ENCODE measurements at regions not wholly inside any gene's neighbourhood (a gene's known extent, or its start where the extent isn't known, plus 50 kb on each side); places are given as distances from the start of the nearest gene placed in this dataset.

- no peak for DNase-seq
These were observed 112.6 kb downstream of the CDC5L start for GRCh38 chr6:44500074-44500473.

GRCh38 chr6:44503471-44503870 is 116.0 kb downstream of the CDC5L start:
- DNase-seq, result no peak

- no peak for DNase-seq
These were observed 116.8 kb downstream of the CDC5L start for GRCh38 chr6:44504301-44504791.

GRCh38 chr6:44505751-44506150 is 118.2 kb downstream of the CDC5L start:
- no peak for DNase-seq

- no peak for DNase-seq
These were observed 119.5 kb downstream of the CDC5L start for GRCh38 chr6:44507014-44507413.

GRCh38 chr6:44508646-44509045 is 121.1 kb downstream of the CDC5L start:
- no peak for DNase-seq

- DNase-seq, result no peak
These were observed 123.6 kb downstream of the CDC5L start for GRCh38 chr6:44511126-44511525.

- no peak for DNase-seq
These were observed 125.6 kb downstream of the CDC5L start for GRCh38 chr6:44512868-44513741.

- DNase-seq, result no peak
These were observed 126.6 kb downstream of the CDC5L start for GRCh38 chr6:44514085-44514484.

GRCh38 chr6:44514576-44515193 is 127.2 kb downstream of the CDC5L start:
- DNase-seq, result no peak

- DNase-seq, result no peak
These were observed 135.4 kb downstream of the CDC5L start for GRCh38 chr6:44522871-44523270.

- no peak for DNase-seq
These were observed 137.1 kb downstream of the CDC5L start for GRCh38 chr6:44524476-44525227.

- no peak for DNase-seq
These were observed 138.3 kb downstream of the CDC5L start for GRCh38 chr6:44525761-44526351.

GRCh38 chr6:44527181-44527580 is 139.7 kb downstream of the CDC5L start:
- no peak for DNase-seq

GRCh38 chr6:44527583-44528369 is 140.3 kb downstream of the CDC5L start:
- no peak for DNase-seq

GRCh38 chr6:44528370-44528644 is 140.8 kb downstream of the CDC5L start:
- no peak for DNase-seq

GRCh38 chr6:44528716-44529115 is 141.2 kb downstream of the CDC5L start:
- DNase-seq, result no peak

- DNase-seq, result no peak
These were observed 141.8 kb downstream of the CDC5L start for GRCh38 chr6:44529146-44529905.

GRCh38 chr6:44530209-44530909 is 142.9 kb downstream of the CDC5L start:
- DNase-seq, result no peak

- no peak for DNase-seq
These were observed 143.4 kb downstream of the CDC5L start for GRCh38 chr6:44530910-44531234.

GRCh38 chr6:44531442-44532015 is 144.0 kb downstream of the CDC5L start:
- no peak for DNase-seq

Data from activated CD4-positive, CD25-positive, alpha-beta regulatory T cell (primary cell).